ENCODE measurements at regions not wholly inside any gene's neighbourhood (a gene's known extent, or its start where the extent isn't known, plus 50 kb on each side); places are given as distances from the start of the nearest gene placed in this dataset.

DNA sequence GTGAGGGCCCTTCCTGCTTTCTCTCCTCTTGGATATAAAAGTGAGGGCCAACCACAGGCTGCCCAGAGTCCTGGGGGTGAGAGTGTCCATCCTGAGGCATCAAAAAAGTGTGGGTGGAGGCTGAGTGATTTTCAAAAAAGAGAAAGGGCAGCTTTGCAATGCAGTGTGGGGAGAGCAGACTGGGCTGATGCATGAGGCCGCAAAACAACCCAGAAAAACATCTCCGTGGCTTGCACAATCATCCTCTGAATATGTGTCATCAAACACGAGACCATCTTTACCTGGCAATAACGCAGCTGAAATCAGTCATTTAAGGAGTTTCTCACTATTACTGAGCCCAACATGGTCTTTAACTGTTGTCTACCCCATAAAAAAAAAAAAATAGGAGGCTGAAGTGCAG, 191.2 kb upstream of the SOX4 start:
- no peak for TF ChIP-seq EZH2 (IDR thresholded peaks at IDR 0.05; ENCODE audit: insufficient read depth, poor library complexity, severe bottlenecking)
- no peak for TF ChIP-seq EZH2phosphoT487 (IDR thresholded peaks at IDR 0.05; ENCODE audit: insufficient read depth, low read depth)

Data from GM23248 (cell line).